Spleen (tissue), 11 donors: ENCODE measurements at regions not wholly inside any gene's neighbourhood (a gene's known extent, or its start where the extent isn't known, plus 50 kb on each side); places are given as distances from the start of the nearest gene placed in this dataset.

Experiments used
- DNase-seq: peaks from one replicate; pipeline ENCODE4 v3.0.0-alpha.2; 2020
- H3K27ac ChIP-seq, 8 donors: fragments of 200-600 bp; sonication (generic) in 7 of 8; 1 replicate in 4 of 8; 2 replicates in 4 of 8; pipeline versions ENCODE4 v1.5.0 to v1.8.0; 2016 to 2021; ENCODE audit warnings: inconsistent platforms in 4 of 8, mild to moderate bottlenecking in 4 of 8, moderate library complexity in 1 of 8
- H3K27me3 ChIP-seq, 7 donors: fragments of 200-600 bp; sonication (generic) in 6 of 7; replicated peaks in 1 of 7; 1 replicate in 4 of 7; 2 replicates in 3 of 7; pipeline versions ENCODE4 v1.5.0 to v1.8.0; 2016 to 2021; ENCODE audit warnings: inconsistent platforms in 3 of 7, mild to moderate bottlenecking in 1 of 7
- H3K36me3 ChIP-seq, 6 donors: fragments of 200-600 bp; sonication (generic) in 5 of 6; 1 replicate in 4 of 6; 2 replicates in 2 of 6; pipeline versions ENCODE4 v1.5.0 to v1.8.0; 2016 to 2021; ENCODE audit warnings: inconsistent platforms in 2 of 6
- H3K4me1 ChIP-seq, 6 donors: fragments of 200-600 bp; sonication (generic) in 5 of 6; 1 replicate in 3 of 6; 2 replicates in 3 of 6; pipeline versions ENCODE4 v1.5.0 to v1.8.0; 2016 to 2021; ENCODE audit warnings: inconsistent platforms in 3 of 6
- H3K4me3 ChIP-seq, 8 donors: fragments of 200-600 bp; sonication (generic) in 7 of 8; 1 replicate in 4 of 8; 2 replicates in 4 of 8; pipeline versions ENCODE4 v1.5.0 to v1.8.0; 2016 to 2021; ENCODE audit warnings: inconsistent platforms in 4 of 8, mild to moderate bottlenecking in 4 of 8, moderate library complexity in 2 of 8
- H3K9me3 ChIP-seq, 8 donors: fragments of 200-600 bp; sonication (generic) in 7 of 8; 1 replicate in 4 of 8; 2 replicates in 4 of 8; pipeline versions ENCODE4 v1.5.0 to v1.8.0; 2016 to 2021; ENCODE audit warnings: inconsistent platforms in 4 of 8
- CTCF ChIP-seq, 11 experiments: fragments of 200-600 bp in 7 of 11; fragments of 450-650 bp in 4 of 11; sonication (generic) in 4 of 11; IDR thresholded peaks in 8 of 11; conservative IDR thresholded peaks in 3 of 11; 1 replicate in 7 of 11; 2 replicates in 4 of 11; pipeline versions ENCODE4 v1.4.0 to v1.8.0; 2016 to 2021; ENCODE audit warnings: antibody characterized with exemption in 11 of 11, inconsistent platforms in 4 of 11, mild to moderate bottlenecking in 1 of 11
- POLR2A ChIP-seq, 3 donors: fragments of 450-650 bp; IDR thresholded peaks; one replicate each; pipeline ENCODE4 v1.5.1; 2017; ENCODE audit warnings: antibody characterized with exemption in 3 of 3, mild to moderate bottlenecking in 1 of 3
- POLR2AphosphoS5 ChIP-seq, 3 donors: sonication (generic); formaldehyde crosslinking; IDR thresholded peaks; one replicate each; pipeline ENCODE4 v1.5.1; 2017; ENCODE audit warnings: antibody characterized with exemption in 3 of 3
- WGBS, 5 donors: extraction: QIAGEN DNeasy Blood & Tissue Kit in 3 of 5; methylation state at CpG; one replicate each; pipeline versions ENCODE4 v1.1.5 to v1.1.7; 2013 to 2018; 5-methylcytosine and 5-hydroxymethylcytosine counted together
- intact Hi-C: fragments of 100-400 bp; cut with DNase I; formaldehyde crosslinking; loops from one replicate; pipeline ENCODE4 v1.15.0; 2023; ENCODE audit warnings: low total_unique reads
- donor health status: healthy with polysubstance abuse.
- donor health status: DM: no; HTN: no; CAD: no; lungs with moderate emphysema.
- donor health status: DM: no; HTN: no; CAD: no.
- donor health status: Bipolar disorder and iron deficiency.
- donor health status: healthy.
- donor health status: DM: no; HTN: no; CAD: no.
- donor health status: DM: yes; HTN: yes; CAD: no.

- no peak for TF ChIP-seq POLR2AphosphoS5 (IDR thresholded peaks at IDR 0.05)
- no peak for TF ChIP-seq CTCF (IDR thresholded peaks at IDR 0.05 in 8 of 11, conservative IDR thresholded peaks at IDR 0.05 in 3 of 11)
- no peak for TF ChIP-seq POLR2A (IDR thresholded peaks at IDR 0.05)
- no peaks in the 10 kb centered on the region for H3K36me3 ChIP-seq
- peaks cover 0 to 39% (median 0%) of the 10 kb centered on the region in 7 donors for H3K27me3 ChIP-seq
- DNase-seq = no peak
- intact Hi-C loops = no loop called here
- H3K9me3 ChIP-seq = no peaks in the 10 kb centered on the region
- peak overlapping the region; percentile 83 to 93 (median 92) for H3K27ac ChIP-seq
- peak overlapping the region; percentile 41 to 77 (median 64) for H3K4me3 ChIP-seq
- 12 to 21% (median 17%) methylated on average over 11 of the region's 11 CpGs for WGBS, 5 donors
- peaks cover 0 to 32% (median 19%) of the 10 kb centered on the region in 6 donors for H3K4me1 ChIP-seq
Measured at GRCh38 chr3:174441588-174442301, 417.4 kb upstream of the NAALADL2 start.

DNA sequence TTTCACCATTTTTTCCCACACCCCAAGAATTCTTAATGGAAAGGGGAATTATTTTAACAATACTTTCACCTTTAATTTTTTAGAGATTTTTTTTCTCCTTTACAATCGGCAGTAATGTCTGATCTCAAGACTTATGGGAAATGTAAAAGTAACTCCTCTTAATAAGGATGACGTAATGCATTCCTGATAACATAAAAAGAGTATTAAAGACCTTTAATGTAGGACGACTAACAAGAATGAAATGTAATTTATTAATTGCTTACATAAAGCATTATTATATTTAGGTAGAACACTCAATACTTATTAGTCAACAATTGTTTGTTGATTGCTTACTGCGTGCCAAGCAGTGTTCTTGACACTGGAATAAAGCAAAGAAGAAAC, 416.8 kb upstream of the NAALADL2 start:
- H3K9me3 ChIP-seq = no peaks in the 10 kb centered on the region
- peak overlapping the region in 2 of 8 donors; percentile 63 to 77 for H3K4me3 ChIP-seq
- intact Hi-C loops = no loop called here
- WGBS, 5 donors = 71 to 83% (median 78%) methylated on average over 4 of the region's 4 CpGs
- peaks cover 0 to 39% (median 0%) of the 10 kb centered on the region in 7 donors for H3K27me3 ChIP-seq
- no peak overlapping the region for H3K27ac ChIP-seq
- no peak for DNase-seq
- no peak for TF ChIP-seq POLR2AphosphoS5 (IDR thresholded peaks at IDR 0.05)
- TF ChIP-seq POLR2A (IDR thresholded peaks at IDR 0.05) = no peak
- TF ChIP-seq CTCF (IDR thresholded peaks at IDR 0.05 in 8 of 11, conservative IDR thresholded peaks at IDR 0.05 in 3 of 11) = no peak
- H3K36me3 ChIP-seq = no peaks in the 10 kb centered on the region
- peaks cover 0 to 32% (median 19%) of the 10 kb centered on the region in 6 donors for H3K4me1 ChIP-seq

DNA sequence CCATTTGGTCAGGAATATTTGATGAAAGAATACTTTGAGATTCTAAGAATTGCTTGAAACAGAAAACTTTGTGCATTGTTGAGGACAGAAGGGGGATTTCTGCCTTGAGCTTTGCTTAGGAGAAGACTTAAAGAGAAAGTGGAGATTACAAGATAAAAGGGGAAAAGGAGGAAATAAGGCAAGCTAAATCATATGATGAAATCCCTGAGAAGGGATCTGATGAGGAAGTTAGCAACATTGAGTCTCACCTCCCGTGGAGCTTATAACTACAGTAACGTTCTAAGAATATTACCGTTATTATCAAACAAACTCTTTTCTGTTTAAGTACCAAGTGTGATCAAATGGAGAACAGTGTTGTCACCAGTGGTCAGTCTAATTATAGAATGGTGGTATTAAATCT, 414.7 kb upstream of the NAALADL2 start:
- H3K27me3 ChIP-seq = peaks cover 0 to 35% (median 0%) of the 10 kb centered on the region in 7 donors
- peaks cover 0 to 28% (median 19%) of the 10 kb centered on the region in 6 donors for H3K4me1 ChIP-seq
- TF ChIP-seq POLR2A (IDR thresholded peaks at IDR 0.05) = no peak
- no peak for TF ChIP-seq POLR2AphosphoS5 (IDR thresholded peaks at IDR 0.05)
- TF ChIP-seq CTCF (IDR thresholded peaks at IDR 0.05 in 8 of 11, conservative IDR thresholded peaks at IDR 0.05 in 3 of 11) = no peak
- intact Hi-C loops = no loop called here
- peaks cover 0 to 14% (median 11%) of the 10 kb centered on the region in 8 donors for H3K9me3 ChIP-seq
- H3K27ac ChIP-seq = no peak overlapping the region
- 35 to 78% (median 65%) methylated on average over 3 of the region's 3 CpGs for WGBS, 5 donors
- H3K36me3 ChIP-seq = no peaks in the 10 kb centered on the region
- no peak for DNase-seq
- no peak overlapping the region for H3K4me3 ChIP-seq

GRCh38 chr3:174457758-174458157, 401.4 kb upstream of the NAALADL2 start:
- DNase-seq = no peak
- WGBS, 5 donors = 84 to 92% (median 89%) methylated on average over 5 of the region's 5 CpGs
- no peaks in the 10 kb centered on the region for H3K27me3 ChIP-seq
- no peaks in the 10 kb centered on the region for H3K4me1 ChIP-seq
- intact Hi-C loops = no loop called here
- H3K9me3 ChIP-seq = peaks cover 0 to 25% (median 6%) of the 10 kb centered on the region in 8 donors
- H3K27ac ChIP-seq = no peak overlapping the region
- H3K36me3 ChIP-seq = no peaks in the 10 kb centered on the region
- TF ChIP-seq POLR2A (IDR thresholded peaks at IDR 0.05) (no peak), POLR2AphosphoS5 (IDR thresholded peaks at IDR 0.05) (no peak), CTCF (IDR thresholded peaks at IDR 0.05 in 8 of 11, conservative IDR thresholded peaks at IDR 0.05 in 3 of 11) (no peak)
- no peak overlapping the region for H3K4me3 ChIP-seq
